CD4-positive, alpha-beta memory T cell (primary cell): ENCODE measurements at regions not wholly inside any gene's neighbourhood (a gene's known extent, or its start where the extent isn't known, plus 50 kb on each side); places are given as distances from the start of the nearest gene placed in this dataset.
A peak's percentile ranks its signal among the peaks of the same experiment; 100 is the strongest.

ENCODE experiments used
- CTCF ChIA-PET: fragments of 350-600 bp; sonication (Branson Sonifier 250); formaldehyde crosslinking; loops from one replicate; lab custom pipeline; 2021; ENCODE audit warnings: inconsistent platforms; ENCODE audit not compliant: partially characterized antibody; lab: Charles Lee
- POLR2A ChIA-PET: fragments of 350-600 bp; sonication (Branson Sonifier 250); formaldehyde crosslinking; loops from one replicate; lab custom pipeline; 2021; ENCODE audit not compliant: partially characterized antibody; lab: Charles Lee
- DNase-seq, 5 donors: peaks; one replicate each; pipeline versions ENCODE4 v3.0.0 to v3.0.0-alpha.2; 2020 to 2022; ENCODE audit warnings: mixed read lengths in 1 of 5
- H3K27ac ChIP-seq: one replicate; pipeline ENCODE4 v1.7.0; 2013; ENCODE audit warnings: low read depth, low read length
- H3K27me3 ChIP-seq: 2 replicates; pipeline ENCODE4 v1.7.0; 2013; ENCODE audit warnings: mild to moderate bottlenecking, low read length, moderate library complexity; ENCODE audit not compliant: insufficient read depth
- H3K36me3 ChIP-seq: 2 replicates; pipeline ENCODE4 v1.7.0; 2013; ENCODE audit warnings: mild to moderate bottlenecking, low read length, moderate library complexity; ENCODE audit not compliant: insufficient read depth
- H3K4me1 ChIP-seq: 2 replicates; pipeline ENCODE4 v1.7.0; 2013; ENCODE audit warnings: mild to moderate bottlenecking, low read length, moderate library complexity; ENCODE audit not compliant: insufficient read depth
- H3K4me3 ChIP-seq, 2 donors: one replicate each; pipeline ENCODE4 v1.7.0; 2013; ENCODE audit warnings: low read length in 2 of 2, mild to moderate bottlenecking in 1 of 2
- H3K9me3 ChIP-seq, 2 donors: one replicate each; pipeline ENCODE4 v1.7.0; 2013; ENCODE audit warnings: low read length in 2 of 2, control low read depth in 1 of 2; ENCODE audit not compliant: control insufficient read depth in 1 of 2
- H3K27ac Mint-ChIP-seq, 7 donors: one replicate each; pipeline ENCODE4 v1.8.0; 2020 to 2021; ENCODE audit warnings: mixed read lengths in 7 of 7, mild to moderate bottlenecking in 6 of 7, inconsistent platforms in 3 of 7, moderate library complexity in 3 of 7
- H3K27me3 Mint-ChIP-seq, 2 donors: one replicate each; pipeline ENCODE4 v1.8.0; 2020 to 2021; ENCODE audit warnings: mixed read lengths in 2 of 2
- H3K36me3 Mint-ChIP-seq, 2 donors: one replicate each; pipeline ENCODE4 v1.8.0; 2020 to 2021; ENCODE audit warnings: mixed read lengths in 2 of 2, inconsistent platforms in 1 of 2, mild to moderate bottlenecking in 1 of 2
- H3K4me1 Mint-ChIP-seq, 4 donors: one replicate each; pipeline ENCODE4 v1.8.0; 2020 to 2021; ENCODE audit warnings: mixed read lengths in 4 of 4, mild to moderate bottlenecking in 1 of 4
- H3K4me3 Mint-ChIP-seq, 8 donors: one replicate each; pipeline ENCODE4 v1.8.0; 2020 to 2021; ENCODE audit warnings: mixed read lengths in 8 of 8, mild to moderate bottlenecking in 7 of 8, moderate library complexity in 6 of 8, inconsistent platforms in 3 of 8
- H3K9me3 Mint-ChIP-seq, 8 donors: one replicate each; pipeline ENCODE4 v1.8.0; 2020 to 2021; ENCODE audit warnings: mixed read lengths in 8 of 8, mild to moderate bottlenecking in 5 of 8, inconsistent platforms in 3 of 8, moderate library complexity in 1 of 8
- intact Hi-C: fragments of 100-400 bp; cut with micrococcal nuclease; formaldehyde crosslinking; loops from one replicate; pipeline ENCODE4 v1.15.1; 2023

DNA sequence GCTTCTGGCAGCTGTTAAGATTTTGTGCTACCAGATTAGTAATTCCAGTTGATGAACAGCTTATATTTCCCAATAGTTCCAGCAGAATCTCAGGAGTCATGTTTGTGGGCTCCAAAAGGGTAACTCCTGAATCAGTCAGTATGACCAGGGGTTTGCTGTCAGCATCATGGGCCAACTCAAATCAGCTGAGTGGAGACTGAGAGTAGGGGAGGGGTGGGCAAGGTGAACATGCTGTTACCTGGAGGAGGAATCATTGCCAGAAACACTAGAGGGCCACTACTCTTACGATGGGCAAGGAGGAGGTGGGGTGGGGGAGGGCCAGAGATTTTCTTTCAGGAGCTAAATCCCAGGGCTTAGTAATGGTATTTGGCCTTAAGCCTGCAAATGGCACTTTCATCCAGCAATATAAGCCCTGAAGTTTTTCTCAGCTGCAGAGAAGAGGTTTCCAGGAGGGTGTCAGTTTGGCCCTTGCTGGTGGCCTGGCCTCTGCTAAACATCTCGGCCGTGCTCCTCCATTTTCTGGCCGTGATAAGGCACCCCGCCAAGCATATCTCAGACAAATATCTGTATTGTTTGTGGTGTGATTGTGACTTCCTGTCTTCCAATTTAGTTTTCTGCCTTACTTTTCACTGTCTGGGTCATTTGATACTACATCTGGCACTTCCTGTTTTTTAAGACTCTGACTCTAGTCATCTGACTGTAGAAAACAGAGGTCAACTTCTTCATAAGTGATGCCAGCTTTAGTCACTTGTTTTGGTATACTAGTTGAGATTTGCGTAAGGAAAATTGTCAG, 120.5 kb upstream of the CXCR4 start:
- Histone ChIP-seq H3K4me3 (no peak overlapping the region), H3K36me3 (no peaks in the 10 kb centered on the region), H3K27me3 (no peaks in the 10 kb centered on the region), H3K27ac (peak overlapping the region; percentile 39), H3K4me1 (peaks cover 51% of the 10 kb centered on the region), H3K9me3 (no peaks in the 10 kb centered on the region)
- DNase-seq, result peak; percentile 72 to 83 (median 75)
- H3K27ac Mint-ChIP-seq, result peak overlapping the region; percentile 73 to 99 (median 95)
- CTCF ChIA-PET, result interaction anchor here (0.8 to 4.2 kb wide), 15 partner anchors 9 to 146 kb away, joined by 3 to 22 read pairs (median 4); partner anchors contain the start of gene CXCR4
- no peaks in the 10 kb centered on the region for H3K27me3 Mint-ChIP-seq
- H3K4me1 Mint-ChIP-seq, result peaks cover 40 to 62% (median 54%) of the 10 kb centered on the region in 4 donors
- intact Hi-C loops, result loop anchor here (1.0 to 5.0 kb wide), 4 partner anchors 89 to 321 kb away; no protein-coding TSS in a partner anchor
- H3K9me3 Mint-ChIP-seq, result peaks cover 0 to 3% (median 0%) of the 10 kb centered on the region in 8 donors
- H3K36me3 Mint-ChIP-seq, result no peaks in the 10 kb centered on the region
- peak overlapping the region; percentile 4 to 75 (median 40) for H3K4me3 Mint-ChIP-seq
- POLR2A ChIA-PET, result interaction anchor here (0.7 to 10.8 kb wide), 33 partner anchors 9 to 289 kb away, joined by 3 to 312 read pairs (median 6); partner anchors contain the start of genes CXCR4 and DARS1

DNA sequence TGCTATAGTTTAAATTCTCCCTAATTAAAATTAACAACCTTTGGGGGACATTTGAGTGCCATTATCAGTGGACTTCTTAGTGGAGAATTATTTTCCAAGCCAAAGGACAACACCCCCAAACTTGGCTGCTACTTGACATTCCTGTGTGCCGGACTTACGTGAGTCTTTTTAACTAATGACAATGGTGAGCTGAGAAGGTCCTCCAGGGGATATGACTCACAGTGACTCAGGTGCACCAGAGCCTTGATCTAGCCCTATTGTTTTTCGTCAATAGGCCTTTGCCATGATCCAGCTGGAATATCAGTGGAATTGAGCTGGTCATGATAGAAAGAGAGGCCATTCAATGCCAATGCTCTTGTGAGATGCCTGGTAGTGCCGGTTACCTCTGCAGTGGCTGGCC, 118.1 kb upstream of the CXCR4 start:
- H3K27me3 Mint-ChIP-seq, result no peaks in the 10 kb centered on the region
- intact Hi-C loops, result loop anchor here (5.0 kb wide), 3 partner anchors 91 to 319 kb away; no protein-coding TSS in a partner anchor
- Histone ChIP-seq H3K27me3 (no peaks in the 10 kb centered on the region), H3K36me3 (no peaks in the 10 kb centered on the region), H3K9me3 (no peaks in the 10 kb centered on the region), H3K27ac (no peak overlapping the region), H3K4me1 (peaks cover 33% of the 10 kb centered on the region), H3K4me3 (no peak overlapping the region)
- ChIA-PET POLR2A (interaction anchor here (3.3 to 10.8 kb wide), 4 partner anchors 10 to 118 kb away, joined by 25 to 312 read pairs (median 77); partner anchors contain the start of gene CXCR4), CTCF (interaction anchor here (1.5 to 4.2 kb wide), 2 partner anchors 13 to 100 kb away, joined by 4 to 22 read pairs; no protein-coding TSS in a partner anchor)
- H3K27ac Mint-ChIP-seq, result peak overlapping the region in 2 of 7 donors; percentile 58 to 73
- DNase-seq, result no peak
- H3K4me1 Mint-ChIP-seq, result peaks cover 24 to 43% (median 35%) of the 10 kb centered on the region in 4 donors
- H3K4me3 Mint-ChIP-seq, result no peak overlapping the region
- H3K36me3 Mint-ChIP-seq, result no peaks in the 10 kb centered on the region
- no peaks in the 10 kb centered on the region for H3K9me3 Mint-ChIP-seq

DNA sequence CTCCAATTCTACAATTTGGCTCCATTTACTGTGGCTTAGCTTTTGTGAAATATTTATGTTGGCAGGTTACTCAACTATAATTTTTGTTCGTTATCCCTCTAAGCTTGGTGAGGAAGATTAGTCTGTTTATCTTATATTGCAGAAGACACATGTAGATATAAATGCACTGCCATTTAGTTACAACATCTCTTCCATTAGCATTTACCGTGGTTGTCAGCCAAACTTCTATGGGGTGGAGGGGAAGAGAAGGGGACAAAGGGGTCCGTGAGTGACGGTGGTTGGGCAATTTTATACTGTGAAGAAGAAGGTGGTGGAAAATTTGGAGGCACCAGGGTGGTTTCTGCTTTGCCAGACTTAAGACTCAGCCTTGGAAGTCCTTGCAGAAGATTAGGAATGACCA, 117.6 kb upstream of the CXCR4 start:
- H3K36me3 Mint-ChIP-seq, result no peaks in the 10 kb centered on the region
- no peaks in the 10 kb centered on the region for H3K36me3 ChIP-seq
- no peak overlapping the region for H3K4me3 Mint-ChIP-seq
- H3K9me3 Mint-ChIP-seq, result no peaks in the 10 kb centered on the region
- H3K4me1 Mint-ChIP-seq, result peaks cover 24 to 42% (median 34%) of the 10 kb centered on the region in 4 donors
- H3K4me3 ChIP-seq, result no peak overlapping the region
- POLR2A ChIA-PET, result interaction anchor here (4.1 to 10.8 kb wide), 3 partner anchors 9 to 117 kb away, joined by 28 to 312 read pairs (median 126); partner anchors contain the start of gene CXCR4
- no peaks in the 10 kb centered on the region for H3K27me3 Mint-ChIP-seq
- H3K9me3 ChIP-seq, result no peaks in the 10 kb centered on the region
- no peak overlapping the region for H3K27ac ChIP-seq
- intact Hi-C loops, result loop anchor here (5.0 kb wide), 3 partner anchors 92 to 318 kb away; no protein-coding TSS in a partner anchor
- H3K27ac Mint-ChIP-seq, result peak overlapping the region in 1 of 7 donors; percentile 2
- H3K27me3 ChIP-seq, result no peaks in the 10 kb centered on the region
- no peak for DNase-seq
- CTCF ChIA-PET, result interaction anchor here (4.2 kb wide), 1 partner anchor 99 kb away, joined by 22 read pairs; no protein-coding TSS in a partner anchor
- peaks cover 33% of the 10 kb centered on the region for H3K4me1 ChIP-seq

DNA sequence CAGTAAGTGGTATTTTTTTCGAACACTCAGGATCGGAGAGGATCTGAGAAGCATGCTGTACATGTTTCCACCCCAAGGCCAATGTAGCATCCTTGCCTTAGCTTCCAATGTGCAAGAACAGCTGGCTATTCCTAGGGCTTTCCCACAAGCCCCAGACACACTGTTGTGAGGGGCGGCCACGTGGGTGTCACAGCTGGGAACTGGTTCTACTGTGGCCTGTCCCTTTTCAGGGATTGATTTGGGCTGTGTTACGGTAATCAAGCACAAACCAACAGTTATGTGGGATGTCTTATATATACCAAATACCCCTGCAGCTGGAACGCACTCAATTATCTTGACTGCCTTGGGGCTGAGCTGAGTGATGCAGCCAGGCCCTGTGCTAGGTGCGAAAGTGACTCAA, 116.3 kb upstream of the CXCR4 start:
- Mint-ChIP-seq H3K4me1 (peaks cover 17 to 29% (median 24%) of the 10 kb centered on the region in 4 donors), H3K27me3 (no peaks in the 10 kb centered on the region), H3K36me3 (no peaks in the 10 kb centered on the region), H3K4me3 (no peak overlapping the region), H3K9me3 (peaks cover 0 to 2% (median 0%) of the 10 kb centered on the region in 8 donors), H3K27ac (peak overlapping the region in 1 of 7 donors; percentile 53)
- Histone ChIP-seq H3K4me1 (peaks cover 22% of the 10 kb centered on the region), H3K27ac (no peak overlapping the region), H3K4me3 (no peak overlapping the region), H3K27me3 (no peaks in the 10 kb centered on the region), H3K36me3 (no peaks in the 10 kb centered on the region), H3K9me3 (no peaks in the 10 kb centered on the region)
- ChIA-PET POLR2A (interaction anchor here (1.4 kb wide), 1 partner anchor 98 kb away, joined by 4 read pairs; no protein-coding TSS in a partner anchor), CTCF (no interaction called here)
- intact Hi-C loops, result no loop called here
- no peak for DNase-seq

DNA sequence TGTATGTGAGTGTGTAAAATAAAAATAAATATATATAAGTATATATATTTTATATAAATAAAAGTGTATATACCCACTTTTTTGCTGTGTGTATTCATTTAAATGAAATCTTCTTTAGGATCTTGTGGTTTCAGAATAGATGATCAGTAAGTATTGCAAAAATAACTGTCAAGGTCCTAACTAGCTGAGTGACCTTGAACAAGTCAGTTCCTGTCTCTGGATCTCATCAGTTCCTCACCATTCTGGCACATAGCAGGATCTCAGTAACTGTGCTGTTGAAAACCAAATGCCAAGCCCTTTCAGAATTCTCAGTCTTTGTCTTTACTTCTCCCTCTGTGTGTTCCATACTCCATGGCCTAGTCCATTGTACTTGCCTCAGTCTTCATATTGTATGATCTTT, 115.3 kb upstream of the CXCR4 start:
- POLR2A ChIA-PET, result interaction anchor here (1.4 kb wide), 1 partner anchor 97 kb away, joined by 4 read pairs; no protein-coding TSS in a partner anchor
- Histone ChIP-seq H3K27ac (no peak overlapping the region), H3K27me3 (no peaks in the 10 kb centered on the region), H3K4me3 (no peak overlapping the region), H3K9me3 (no peaks in the 10 kb centered on the region), H3K4me1 (peaks cover 12% of the 10 kb centered on the region), H3K36me3 (no peaks in the 10 kb centered on the region)
- no peak overlapping the region for H3K4me3 Mint-ChIP-seq
- intact Hi-C loops, result no loop called here
- DNase-seq, result no peak
- H3K4me1 Mint-ChIP-seq, result peaks cover 8 to 19% (median 15%) of the 10 kb centered on the region in 4 donors
- peak overlapping the region in 2 of 7 donors; percentile 25 to 78 for H3K27ac Mint-ChIP-seq
- H3K36me3 Mint-ChIP-seq, result no peaks in the 10 kb centered on the region
- CTCF ChIA-PET, result no interaction called here
- H3K27me3 Mint-ChIP-seq, result no peaks in the 10 kb centered on the region
- H3K9me3 Mint-ChIP-seq, result peaks cover 0 to 4% (median 0%) of the 10 kb centered on the region in 8 donors

DNA sequence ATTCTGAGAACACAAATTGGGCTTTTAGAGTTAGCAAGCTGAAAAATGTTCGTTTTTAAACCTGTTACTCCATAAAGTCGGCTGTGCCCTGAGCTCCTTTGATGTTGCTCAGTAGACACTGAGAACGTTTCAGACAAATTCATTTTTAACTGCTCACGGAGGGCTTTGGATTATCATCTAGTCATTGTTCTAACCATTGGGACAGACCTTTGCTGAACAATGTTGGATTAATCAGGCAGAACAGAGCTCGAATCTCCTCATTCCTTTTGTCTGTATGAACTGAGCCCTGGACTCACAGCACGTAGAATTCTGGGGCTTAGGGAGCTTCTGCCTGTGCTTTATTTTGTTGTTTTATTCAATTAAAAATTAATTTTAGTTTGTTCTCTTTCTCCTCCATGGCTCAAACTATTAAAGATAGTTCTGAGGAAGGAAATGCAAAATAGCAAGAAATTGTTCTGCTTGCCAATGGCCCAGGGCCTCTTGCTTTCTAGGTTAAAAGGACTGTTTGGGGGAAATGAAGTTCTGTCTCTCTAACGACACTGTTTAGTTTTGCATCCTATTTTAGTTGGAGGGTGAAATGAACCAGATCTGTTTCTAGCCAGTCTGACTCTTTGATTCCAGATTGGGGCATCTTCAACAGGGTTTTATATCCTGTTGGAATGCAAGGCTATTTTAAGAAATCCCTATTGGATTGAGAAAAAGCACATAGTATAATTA, 114.7 kb upstream of the CXCR4 start:
- no peaks in the 10 kb centered on the region for H3K27me3 Mint-ChIP-seq
- Histone ChIP-seq H3K4me1 (peaks cover 5% of the 10 kb centered on the region), H3K27me3 (no peaks in the 10 kb centered on the region), H3K4me3 (no peak overlapping the region), H3K9me3 (no peaks in the 10 kb centered on the region), H3K36me3 (no peaks in the 10 kb centered on the region), H3K27ac (no peak overlapping the region)
- no peak for DNase-seq
- CTCF ChIA-PET, result no interaction called here
- intact Hi-C loops, result no loop called here
- no peaks in the 10 kb centered on the region for H3K36me3 Mint-ChIP-seq
- H3K9me3 Mint-ChIP-seq, result peaks cover 0 to 8% (median 0%) of the 10 kb centered on the region in 8 donors
- H3K27ac Mint-ChIP-seq, result no peak overlapping the region
- peaks cover 4 to 12% (median 8%) of the 10 kb centered on the region in 4 donors for H3K4me1 Mint-ChIP-seq
- POLR2A ChIA-PET, result interaction anchor here (1.4 kb wide), 1 partner anchor 115 kb away, joined by 5 read pairs; the partner anchor contains the start of gene CXCR4
- H3K4me3 Mint-ChIP-seq, result no peak overlapping the region
